DND-41 (cell line): ENCODE measurements at regions not wholly inside any gene's neighbourhood (a gene's known extent, or its start where the extent isn't known, plus 50 kb on each side); places are given as distances from the start of the nearest gene placed in this dataset.

Source experiments
- EZH2 ChIP-seq: IDR thresholded peaks from 3 replicates; pipeline ENCODE4 v1.6.1; 2012; ENCODE audit warnings: borderline replicate concordance, low read depth, mild to moderate bottlenecking, moderate library complexity, low read length, inconsistent platforms; ENCODE audit not compliant: severe bottlenecking
- TF ChIP-seq, protein P1 (sequence below): IDR thresholded peaks from 2 replicates; pipeline ENCODE4 v1.5.1; 2012; ENCODE audit warnings: borderline replicate concordance, low read length, moderate library complexity, mild to moderate bottlenecking; ENCODE audit not compliant: poor library complexity, severe bottlenecking; ENCODE audit errors: extremely low read depth

DNA sequence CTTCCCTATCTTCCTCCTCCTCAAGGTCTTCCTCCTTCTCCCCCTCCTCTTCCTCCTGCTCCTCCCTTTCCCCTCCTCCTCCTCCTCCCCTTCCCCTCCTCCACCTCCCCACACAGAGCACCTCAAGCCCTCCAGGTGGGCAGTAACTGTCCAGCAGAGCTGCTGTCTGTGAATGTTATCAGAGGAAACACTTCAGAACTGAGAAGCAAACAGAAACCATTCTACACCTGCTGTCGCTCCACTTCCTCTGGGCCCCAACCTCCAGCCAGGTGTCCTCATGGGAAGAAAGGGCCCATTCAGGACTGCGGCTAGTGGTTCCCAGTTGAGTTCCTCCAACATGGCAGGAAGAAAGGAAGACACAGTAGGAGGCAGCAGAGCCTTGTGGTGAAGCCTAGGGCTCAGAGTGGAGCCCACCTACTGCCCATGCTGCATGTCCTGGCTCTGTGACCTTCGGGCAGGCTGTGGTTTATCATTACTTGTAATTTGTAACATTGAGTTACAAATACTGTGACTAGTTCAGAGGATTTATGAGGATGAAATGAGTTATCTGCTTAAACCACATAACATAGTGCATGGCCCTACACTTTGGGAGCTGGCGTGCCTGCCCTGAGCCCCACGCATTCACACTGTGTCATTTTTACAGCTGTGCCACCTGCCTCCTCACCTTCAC lies 165.9 kb upstream of the ID2 start:
- TF ChIP-seq, protein P1, sequence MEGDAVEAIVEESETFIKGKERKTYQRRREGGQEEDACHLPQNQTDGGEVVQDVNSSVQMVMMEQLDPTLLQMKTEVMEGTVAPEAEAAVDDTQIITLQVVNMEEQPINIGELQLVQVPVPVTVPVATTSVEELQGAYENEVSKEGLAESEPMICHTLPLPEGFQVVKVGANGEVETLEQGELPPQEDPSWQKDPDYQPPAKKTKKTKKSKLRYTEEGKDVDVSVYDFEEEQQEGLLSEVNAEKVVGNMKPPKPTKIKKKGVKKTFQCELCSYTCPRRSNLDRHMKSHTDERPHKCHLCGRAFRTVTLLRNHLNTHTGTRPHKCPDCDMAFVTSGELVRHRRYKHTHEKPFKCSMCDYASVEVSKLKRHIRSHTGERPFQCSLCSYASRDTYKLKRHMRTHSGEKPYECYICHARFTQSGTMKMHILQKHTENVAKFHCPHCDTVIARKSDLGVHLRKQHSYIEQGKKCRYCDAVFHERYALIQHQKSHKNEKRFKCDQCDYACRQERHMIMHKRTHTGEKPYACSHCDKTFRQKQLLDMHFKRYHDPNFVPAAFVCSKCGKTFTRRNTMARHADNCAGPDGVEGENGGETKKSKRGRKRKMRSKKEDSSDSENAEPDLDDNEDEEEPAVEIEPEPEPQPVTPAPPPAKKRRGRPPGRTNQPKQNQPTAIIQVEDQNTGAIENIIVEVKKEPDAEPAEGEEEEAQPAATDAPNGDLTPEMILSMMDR = peak; percentile 44
- TF ChIP-seq EZH2 = no peak
